ENCODE measurements at regions not wholly inside any gene's neighbourhood (a gene's known extent, or its start where the extent isn't known, plus 50 kb on each side); places are given as distances from the start of the nearest gene placed in this dataset.

GRCh38 chrX:104335756-104336155 lies 81.0 kb upstream of the ESX1 start:
- no peaks in the 10 kb centered on the region for H3K9me3 ChIP-seq (replicated peaks)
- no peaks in the 10 kb centered on the region for H3K4me1 ChIP-seq
- intact Hi-C loops (cut with micrococcal nuclease): no loop called here
- H3K27me3 ChIP-seq (ENCODE audit: low read depth): no peaks in the 10 kb centered on the region
- no peaks in the 10 kb centered on the region for H3K36me3 ChIP-seq
- no peak overlapping the region for H3K27ac ChIP-seq (replicated peaks)
- no peak overlapping the region for H3K4me3 ChIP-seq
- DNase-seq: no peak
- no peak for TF ChIP-seq CTCF (IDR thresholded peaks at IDR 0.05; ENCODE audit: borderline replicate concordance)

GRCh38 chrX:104334971-104335370 lies 80.2 kb upstream of the ESX1 start:
- H3K9me3 ChIP-seq (replicated peaks): no peaks in the 10 kb centered on the region
- H3K27ac ChIP-seq (replicated peaks): no peak overlapping the region
- H3K36me3 ChIP-seq: no peaks in the 10 kb centered on the region
- no peaks in the 10 kb centered on the region for H3K4me1 ChIP-seq
- no peaks in the 10 kb centered on the region for H3K27me3 ChIP-seq (ENCODE audit: low read depth)
- no peak for DNase-seq
- no peak overlapping the region for H3K4me3 ChIP-seq
- intact Hi-C loops (cut with micrococcal nuclease): no loop called here
- TF ChIP-seq CTCF (IDR thresholded peaks at IDR 0.05; ENCODE audit: borderline replicate concordance): no peak

- TF ChIP-seq CTCF (IDR thresholded peaks at IDR 0.05; ENCODE audit: borderline replicate concordance): no peak
- no peaks in the 10 kb centered on the region for H3K36me3 ChIP-seq
- DNase-seq: no peak
- H3K9me3 ChIP-seq (replicated peaks): no peaks in the 10 kb centered on the region
- H3K27me3 ChIP-seq (ENCODE audit: low read depth): no peaks in the 10 kb centered on the region
- H3K4me1 ChIP-seq: no peaks in the 10 kb centered on the region
- H3K4me3 ChIP-seq: no peak overlapping the region
- H3K27ac ChIP-seq (replicated peaks): no peak overlapping the region
- intact Hi-C loops (cut with micrococcal nuclease): no loop called here
Measured at GRCh38 chrX:104330966-104331365, 76.2 kb upstream of the ESX1 start.

DNA sequence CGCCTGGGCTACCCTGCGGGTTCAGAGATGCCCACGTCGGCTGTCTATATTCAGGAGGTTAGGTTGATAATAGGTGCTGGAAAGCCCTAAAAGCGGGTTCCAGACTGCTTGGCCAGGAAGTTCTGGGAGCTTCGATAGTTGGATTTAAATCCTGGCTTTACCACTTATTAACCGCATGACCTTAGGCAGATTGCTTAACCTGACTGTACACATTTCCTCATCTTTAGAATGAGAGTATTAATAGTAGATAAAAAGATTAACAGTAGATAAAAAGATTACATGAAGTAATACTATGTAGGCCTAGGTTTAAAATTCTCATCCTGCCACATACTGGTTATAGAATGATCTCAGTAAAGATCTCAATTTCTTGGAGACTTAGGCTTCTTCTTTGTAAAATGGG lies 75.0 kb upstream of the ESX1 start:
- intact Hi-C loops (cut with micrococcal nuclease): no loop called here
- no peaks in the 10 kb centered on the region for H3K9me3 ChIP-seq (replicated peaks)
- no peaks in the 10 kb centered on the region for H3K36me3 ChIP-seq
- H3K27ac ChIP-seq (replicated peaks): no peak overlapping the region
- H3K4me3 ChIP-seq: no peak overlapping the region
- no peak for TF ChIP-seq CTCF (IDR thresholded peaks at IDR 0.05; ENCODE audit: borderline replicate concordance)
- H3K27me3 ChIP-seq (ENCODE audit: low read depth): no peaks in the 10 kb centered on the region
- DNase-seq: no peak
- H3K4me1 ChIP-seq: no peaks in the 10 kb centered on the region

DNA sequence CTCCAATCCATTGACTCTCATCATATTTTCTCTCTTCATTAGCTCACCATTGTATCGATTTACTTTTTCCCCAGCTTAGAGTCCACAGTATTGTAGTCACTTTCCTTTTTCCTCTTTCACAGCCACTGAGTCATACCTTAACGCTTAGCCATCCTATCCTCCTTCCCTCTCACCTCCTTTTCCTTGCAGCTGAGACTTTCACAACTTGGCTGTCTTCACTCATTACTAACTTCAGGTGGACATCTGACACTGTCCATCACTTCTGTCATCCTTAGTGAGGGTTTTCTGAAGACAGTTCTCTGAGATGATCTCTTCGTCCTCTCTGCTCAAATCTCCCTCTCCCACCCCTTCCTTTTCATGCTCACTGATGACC lies 70.5 kb upstream of the ESX1 start:
- no peak for TF ChIP-seq CTCF (IDR thresholded peaks at IDR 0.05; ENCODE audit: borderline replicate concordance)
- H3K27ac ChIP-seq (replicated peaks): no peak overlapping the region
- no peaks in the 10 kb centered on the region for H3K4me1 ChIP-seq
- H3K27me3 ChIP-seq (ENCODE audit: low read depth): no peaks in the 10 kb centered on the region
- intact Hi-C loops (cut with micrococcal nuclease): no loop called here
- no peaks in the 10 kb centered on the region for H3K36me3 ChIP-seq
- no peak for DNase-seq
- H3K9me3 ChIP-seq (replicated peaks): no peaks in the 10 kb centered on the region
- no peak overlapping the region for H3K4me3 ChIP-seq
